ENCODE measurements at regions not wholly inside any gene's neighbourhood (a gene's known extent, or its start where the extent isn't known, plus 50 kb on each side); places are given as distances from the start of the nearest gene placed in this dataset.

GRCh38 chr6:6784514-6785162, 196.1 kb downstream of the LY86 start:
- H2AFZ ChIP-seq, result no peak overlapping the region
- Mint-ChIP-seq H3K27me3 (ENCODE audit: insufficient read depth, low read depth, poor library complexity) (peaks cover 2% of the 10 kb centered on the region), H3K4me1 (peaks cover 20% of the 10 kb centered on the region), H3K4me3 (no peak overlapping the region), H3K36me3 (ENCODE audit: low read depth) (no peaks in the 10 kb centered on the region), H3K27ac (no peak overlapping the region), H3K9me3 (no peaks in the 10 kb centered on the region)
- no peaks in the 10 kb centered on the region for H3F3A ChIP-seq (replicated peaks; ENCODE audit: low read depth)
- DNase-seq (ENCODE audit: low spot score), result no peak
- no peaks in the 10 kb centered on the region for H3K36me3 ChIP-seq (ENCODE audit: insufficient read depth)
- no peaks in the 10 kb centered on the region for H4K20me1 ChIP-seq (replicated peaks; ENCODE audit: insufficient read depth)
- TF ChIP-seq REST (IDR thresholded peaks at IDR 0.05; ENCODE audit: unreplicated experiment) (no peak), EZH2phosphoT487 (IDR thresholded peaks at IDR 0.05; ENCODE audit: unreplicated experiment) (no peak)
- no peak overlapping the region for H3K4me3 ChIP-seq
- H3K27ac ChIP-seq (ENCODE audit: low read depth), result no peak overlapping the region
- no peak overlapping the region for H3K4me2 ChIP-seq
- peaks cover 5% of the 10 kb centered on the region; the same call in 1 of the 2 replicates for H3K4me1 ChIP-seq (ENCODE audit: insufficient read depth)
- H3K9me2 ChIP-seq (ENCODE audit: insufficient read depth), result no peaks in the 10 kb centered on the region
- no peak for ATAC-seq
- no peaks in the 10 kb centered on the region for H3K27me3 ChIP-seq (ENCODE audit: insufficient read depth)
- H3K79me2 ChIP-seq (replicated peaks; ENCODE audit: insufficient read depth), result no peaks in the 10 kb centered on the region

- H3K79me2 ChIP-seq (replicated peaks; ENCODE audit: insufficient read depth), result no peaks in the 10 kb centered on the region
- H3K27me3 ChIP-seq (ENCODE audit: insufficient read depth), result no peaks in the 10 kb centered on the region
- Mint-ChIP-seq H3K4me1 (peaks cover 20% of the 10 kb centered on the region), H3K27me3 (ENCODE audit: insufficient read depth, low read depth, poor library complexity) (peaks cover 2% of the 10 kb centered on the region), H3K9me3 (no peaks in the 10 kb centered on the region), H3K36me3 (ENCODE audit: low read depth) (no peaks in the 10 kb centered on the region), H3K27ac (no peak overlapping the region), H3K4me3 (no peak overlapping the region)
- H3K36me3 ChIP-seq (ENCODE audit: insufficient read depth), result no peaks in the 10 kb centered on the region
- DNase-seq (ENCODE audit: low spot score) (no peak), ATAC-seq (no peak)
- H2AFZ ChIP-seq, result no peak overlapping the region
- H3K4me2 ChIP-seq, result no peak overlapping the region
- no peak overlapping the region for H3K27ac ChIP-seq (ENCODE audit: low read depth)
- H3K4me1 ChIP-seq (ENCODE audit: insufficient read depth), result peaks cover 5% of the 10 kb centered on the region; the same call in 1 of the 2 replicates
- H3K9me2 ChIP-seq (ENCODE audit: insufficient read depth), result no peaks in the 10 kb centered on the region
- H3F3A ChIP-seq (replicated peaks; ENCODE audit: low read depth), result no peaks in the 10 kb centered on the region
- no peaks in the 10 kb centered on the region for H4K20me1 ChIP-seq (replicated peaks; ENCODE audit: insufficient read depth)
- no peak overlapping the region for H3K4me3 ChIP-seq
- TF ChIP-seq ZNF331 (CRISPR knock-in tag; IDR thresholded peaks at IDR 0.05; ENCODE audit: low read depth) (no peak), EZH2 (IDR thresholded peaks at IDR 0.05; ENCODE audit: low read depth, unreplicated experiment) (no peak), EZH2phosphoT487 (IDR thresholded peaks at IDR 0.05; ENCODE audit: unreplicated experiment) (no peak), REST (IDR thresholded peaks at IDR 0.05; ENCODE audit: unreplicated experiment) (no peak), ZNF462 (CRISPR knock-in tag; IDR thresholded peaks at IDR 0.05) (no peak), NANOG (IDR thresholded peaks at IDR 0.05; ENCODE audit: borderline replicate concordance) (no peak)
Observed at GRCh38 chr6:6785163-6785521, 196.6 kb downstream of the LY86 start.
